ENCODE measurements at regions not wholly inside any gene's neighbourhood (a gene's known extent, or its start where the extent isn't known, plus 50 kb on each side); places are given as distances from the start of the nearest gene placed in this dataset.
A peak's percentile ranks its signal among the peaks of the same experiment; 100 is the strongest.

DNA sequence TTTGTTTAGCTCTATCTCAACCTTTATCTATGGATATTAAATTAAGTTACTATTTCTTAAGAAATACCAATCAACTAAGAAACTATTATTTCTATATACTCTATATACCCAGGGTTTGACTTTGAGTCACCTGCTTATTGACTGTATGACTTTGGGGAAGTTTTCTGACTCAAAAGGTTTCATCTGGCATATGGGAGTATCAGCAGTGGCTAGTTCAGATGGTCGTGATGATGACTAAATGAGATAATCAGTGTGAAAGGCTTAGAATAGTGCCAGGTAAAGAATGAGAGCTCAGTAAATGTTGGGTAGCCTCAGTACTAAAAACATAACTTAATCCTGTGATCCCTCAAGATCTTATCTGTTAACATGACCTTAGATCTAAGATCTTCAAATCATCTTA, 179.7 kb upstream of the ISL1 start:
- 0 out of 2 replicates have a peak, but pooled peaks have one; percentile 15 for TF ChIP-seq GATA3 (IDR thresholded peaks at IDR 0.05; ENCODE audit: low read depth, low read length)
- TF ChIP-seq GATA2 (IDR thresholded peaks at IDR 0.05; ENCODE audit: low read depth, low read length): no peak

Measured in SH-SY5Y (cell line).